Liver (tissue), 8 donors: ENCODE measurements at regions not wholly inside any gene's neighbourhood (a gene's known extent, or its start where the extent isn't known, plus 50 kb on each side); places are given as distances from the start of the nearest gene placed in this dataset.

Experiments
- DNase-seq: peaks from one replicate; pipeline ENCODE4 v3.0.0-alpha.2; 2017; ENCODE audit warnings: low spot score
- H3K27ac ChIP-seq, 2 donors: one replicate each; pipeline ENCODE4 v1.7.0; 2013; ENCODE audit warnings: inconsistent platforms in 2 of 2, low read length in 2 of 2, control low read depth in 1 of 2, low read depth in 1 of 2, mild to moderate bottlenecking in 1 of 2
- H3K27me3 ChIP-seq, 4 donors: one replicate each; pipeline versions ENCODE4 v1.6.1 to v1.7.0; 2013; ENCODE audit warnings: low read length in 3 of 4, inconsistent platforms in 1 of 4, mild to moderate bottlenecking in 1 of 4, moderate library complexity in 1 of 4; ENCODE audit not compliant: control insufficient read depth in 4 of 4, insufficient read depth in 4 of 4
- H3K36me3 ChIP-seq, 4 donors: one replicate each; pipeline versions ENCODE4 v1.6.1 to v1.7.0; 2013; ENCODE audit warnings: low read length in 3 of 4, mild to moderate bottlenecking in 3 of 4, low read depth in 1 of 4, moderate library complexity in 1 of 4; ENCODE audit not compliant: control insufficient read depth in 4 of 4, insufficient read depth in 3 of 4
- H3K4me1 ChIP-seq, 4 donors: one replicate each; pipeline versions ENCODE4 v1.6.1 to v1.7.0; 2013; ENCODE audit warnings: low read length in 3 of 4, mild to moderate bottlenecking in 3 of 4, moderate library complexity in 1 of 4; ENCODE audit not compliant: control insufficient read depth in 4 of 4, insufficient read depth in 4 of 4
- H3K4me3 ChIP-seq, 3 donors: one replicate each; pipeline versions ENCODE4 v1.6.1 to v1.7.0; 2013; ENCODE audit warnings: low read length in 3 of 3, control low read depth in 1 of 3, low read depth in 1 of 3, mild to moderate bottlenecking in 1 of 3
- H3K9ac ChIP-seq, 2 donors: one replicate each; pipeline ENCODE4 v1.7.0; 2013; ENCODE audit warnings: low read length in 2 of 2, mild to moderate bottlenecking in 2 of 2, moderate library complexity in 2 of 2, control low read depth in 1 of 2, low read depth in 1 of 2
- H3K9me3 ChIP-seq, 4 donors: one replicate each; pipeline versions ENCODE4 v1.6.1 to v1.7.0; 2013; ENCODE audit warnings: low read length in 3 of 4; ENCODE audit not compliant: control insufficient read depth in 4 of 4
- ATF3 ChIP-seq: IDR thresholded peaks from 2 replicates; pipeline ENCODE4 v1.6.1; 2016; ENCODE audit warnings: antibody characterized with exemption
- CTCF ChIP-seq: fragments of 150-350 bp; IDR thresholded peaks from 2 replicates; pipeline ENCODE4 v1.5.1; 2017; ENCODE audit warnings: improper control_type of control experiment, low read depth, low read length; ENCODE audit not compliant: missing input control
- EGR1 ChIP-seq, 2 donors: IDR thresholded peaks; 2 replicates each; pipeline ENCODE4 v1.6.1; 2016 to 2018; ENCODE audit warnings: antibody characterized with exemption in 2 of 2, low read depth in 2 of 2
- FOXA2 ChIP-seq: IDR thresholded peaks from 2 replicates; pipeline ENCODE4 v1.6.1; 2016; ENCODE audit warnings: antibody characterized with exemption
- GABPA ChIP-seq, 2 donors: IDR thresholded peaks in 1 of 2; conservative IDR thresholded peaks in 1 of 2; 2 replicates each; pipeline ENCODE4 v1.6.1; 2016; ENCODE audit warnings: antibody characterized with exemption in 2 of 2, mild to moderate bottlenecking in 1 of 2, moderate library complexity in 1 of 2
- HNF4A ChIP-seq, 2 donors: conservative IDR thresholded peaks; 2 replicates each; pipeline ENCODE4 v1.6.1; 2016; ENCODE audit warnings: antibody characterized with exemption in 2 of 2, mild to moderate bottlenecking in 2 of 2
- HNF4G ChIP-seq: IDR thresholded peaks from 2 replicates; pipeline ENCODE4 v1.6.1; 2016; ENCODE audit warnings: antibody characterized with exemption
- MAX ChIP-seq: IDR thresholded peaks from 2 replicates; pipeline ENCODE4 v1.6.1; 2016; ENCODE audit warnings: antibody characterized with exemption
- NR2F2 ChIP-seq: IDR thresholded peaks from 2 replicates; pipeline ENCODE4 v1.6.1; 2016; ENCODE audit warnings: antibody characterized with exemption
- RAD21 ChIP-seq, 2 donors: IDR thresholded peaks; 2 replicates each; pipeline ENCODE4 v1.6.1; 2016; ENCODE audit warnings: antibody characterized with exemption in 2 of 2, mild to moderate bottlenecking in 2 of 2
- RXRA ChIP-seq, 2 donors: IDR thresholded peaks; 2 replicates each; pipeline ENCODE4 v1.6.1; 2017 to 2018; ENCODE audit warnings: antibody characterized with exemption in 2 of 2, mild to moderate bottlenecking in 1 of 2
- SP1 ChIP-seq: IDR thresholded peaks from 2 replicates; pipeline ENCODE4 v1.6.1; 2018; ENCODE audit warnings: antibody characterized with exemption, mild to moderate bottlenecking
- TAF1 ChIP-seq: conservative IDR thresholded peaks from 2 replicates; pipeline ENCODE4 v1.6.1; 2016; ENCODE audit warnings: antibody characterized with exemption, mild to moderate bottlenecking
- YY1 ChIP-seq: IDR thresholded peaks from 2 replicates; pipeline ENCODE4 v1.6.1; 2016; ENCODE audit warnings: antibody characterized with exemption, mild to moderate bottlenecking
- ZBTB33 ChIP-seq: IDR thresholded peaks from 2 replicates; pipeline ENCODE4 v1.6.1; 2016; ENCODE audit warnings: antibody characterized with exemption
- WGBS: extraction: QIAGEN DNeasy Blood & Tissue Kit; methylation state at CpG from one replicate; pipeline ENCODE4 v1.1.7; 2013; 5-methylcytosine and 5-hydroxymethylcytosine counted together
- donor health status: healthy.
- donor health status: healthy.
- donor health status: healthy.
- donor health status: healthy.
- donor health status: healthy.

GRCh38 chr18:55014095-55014494 lies 54.8 kb upstream of the CCDC68 start:
- no peaks in the 10 kb centered on the region for H3K9me3 ChIP-seq
- H3K27me3 ChIP-seq: no peaks in the 10 kb centered on the region
- H3K4me1 ChIP-seq: no peaks in the 10 kb centered on the region
- no peak overlapping the region for H3K4me3 ChIP-seq
- 91% methylated on average over 3 of the region's 3 CpGs for WGBS
- no peak overlapping the region for H3K27ac ChIP-seq
- H3K9ac ChIP-seq: no peak overlapping the region
- H3K36me3 ChIP-seq: no peaks in the 10 kb centered on the region
- TF ChIP-seq TAF1 (no peak), HNF4G (no peak), ZBTB33 (no peak), NR2F2 (no peak), HNF4A (conservative IDR thresholded peaks at IDR 0.05) (no peak), RAD21 (IDR thresholded peaks at IDR 0.05) (no peak), CTCF (no peak), GABPA (IDR thresholded peaks at IDR 0.05 in 1 of 2, conservative IDR thresholded peaks at IDR 0.05 in 1 of 2) (no peak), FOXA2 (no peak), MAX (no peak), ATF3 (no peak), RXRA (IDR thresholded peaks at IDR 0.05) (no peak)
- DNase-seq: no peak

GRCh38 chr18:55013685-55014084 lies 54.4 kb upstream of the CCDC68 start:
- DNase-seq: no peak
- Histone ChIP-seq H3K27ac (no peak overlapping the region), H3K4me3 (no peak overlapping the region), H3K4me1 (no peaks in the 10 kb centered on the region), H3K27me3 (no peaks in the 10 kb centered on the region), H3K9ac (no peak overlapping the region), H3K36me3 (no peaks in the 10 kb centered on the region), H3K9me3 (no peaks in the 10 kb centered on the region)
- no peak for TF ChIP-seq YY1

GRCh38 chr18:55013086-55013485 lies 53.8 kb upstream of the CCDC68 start:
- H3K27ac ChIP-seq: no peak overlapping the region
- no peaks in the 10 kb centered on the region for H3K4me1 ChIP-seq
- TF ChIP-seq NR2F2: no peak
- TF ChIP-seq EGR1 (IDR thresholded peaks at IDR 0.05; ENCODE audit: low read depth in 2 of 2): no peak
- TF ChIP-seq RXRA (IDR thresholded peaks at IDR 0.05): no peak
- no peak for TF ChIP-seq RAD21 (IDR thresholded peaks at IDR 0.05)
- TF ChIP-seq HNF4A (conservative IDR thresholded peaks at IDR 0.05): no peak
- TF ChIP-seq HNF4G: no peak
- TF ChIP-seq SP1: no peak
- no peak for TF ChIP-seq TAF1
- TF ChIP-seq YY1: no peak
- H3K27me3 ChIP-seq: peaks cover 0 to 2% (median 0%) of the 10 kb centered on the region in 4 donors
- no peak overlapping the region for H3K4me3 ChIP-seq
- 80% methylated on average over 3 of the region's 3 CpGs for WGBS
- H3K9me3 ChIP-seq: no peaks in the 10 kb centered on the region
- no peaks in the 10 kb centered on the region for H3K36me3 ChIP-seq
- no peak overlapping the region for H3K9ac ChIP-seq
- DNase-seq: no peak
